ENCODE measurements at regions not wholly inside any gene's neighbourhood (a gene's known extent, or its start where the extent isn't known, plus 50 kb on each side); places are given as distances from the start of the nearest gene placed in this dataset.

DNA sequence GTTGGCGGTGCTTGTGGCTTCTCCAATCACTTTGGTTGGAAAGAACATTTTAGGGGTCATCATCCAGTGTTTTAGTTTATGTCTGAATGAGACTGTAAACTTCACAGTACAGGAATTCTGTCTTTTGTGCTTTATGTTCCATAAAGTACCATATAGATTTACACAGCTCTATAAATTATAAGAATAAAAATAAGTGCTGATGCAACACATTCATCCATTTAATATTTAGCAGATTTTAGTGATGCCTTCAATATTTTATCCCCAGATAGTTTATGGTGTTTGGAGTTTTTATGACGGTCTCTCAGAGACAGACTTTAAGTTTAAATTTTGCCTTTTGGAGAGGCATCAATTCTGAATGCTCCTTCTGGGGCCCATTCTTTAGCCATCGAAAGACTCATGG, 385.2 kb downstream of the ATP23 start:
- TF ChIP-seq POLR2A (IDR thresholded peaks at IDR 0.05; ENCODE audit: low read depth, low read length) = no peak
- no peak for TF ChIP-seq TAF1 (IDR thresholded peaks at IDR 0.05; ENCODE audit: low read depth, low read length)
- no peak for TF ChIP-seq PAX5 (IDR thresholded peaks at IDR 0.05; ENCODE audit: insufficient read depth, low read length, severe bottlenecking)
- no peak for TF ChIP-seq POLR2AphosphoS5 (IDR thresholded peaks at IDR 0.05; ENCODE audit: low read depth, low read length)
- TF ChIP-seq SPI1 (IDR thresholded peaks at IDR 0.05; ENCODE audit: low read depth, low read length) = no peak
- TF ChIP-seq POU2F2 (IDR thresholded peaks at IDR 0.05; ENCODE audit: low read depth, low read length) = no peak
